ENCODE measurements at regions not wholly inside any gene's neighbourhood (a gene's known extent, or its start where the extent isn't known, plus 50 kb on each side); places are given as distances from the start of the nearest gene placed in this dataset.

GRCh38 chr14:104335176-104335575 lies 196.8 kb downstream of the KIF26A start:
- no peaks in the 10 kb centered on the region for H3K27me3 ChIP-seq (ENCODE audit: control insufficient read depth, insufficient read depth, low read length)
- ATAC-seq (no peak), DNase-seq (no peak)
- WGBS (ENCODE audit: insufficient coverage), result 85% methylated on average over 3 of the region's 4 CpGs
- intact Hi-C loops (cut with micrococcal nuclease), result no loop called here
- H3K4me1 ChIP-seq (ENCODE audit: control insufficient read depth, insufficient read depth, low read length), result no peaks in the 10 kb centered on the region
- Mint-ChIP-seq H3K27ac (no peak overlapping the region), H3K36me3 (peaks cover 19% of the 10 kb centered on the region), H3K4me1 (no peaks in the 10 kb centered on the region), H3K9me3 (peaks cover 9 to 10% of the 10 kb centered on the region in 2 donors), H3K4me3 (no peak overlapping the region), H3K27me3 (ENCODE audit: low read depth in 2 of 2) (peaks cover 11 to 21% of the 10 kb centered on the region in 2 donors)
- H3K27ac ChIP-seq (ENCODE audit: low read length), result no peak overlapping the region
- H3K4me3 ChIP-seq (ENCODE audit: low read length), result no peak overlapping the region
- peaks cover 3% of the 10 kb centered on the region for H3K9me3 ChIP-seq (ENCODE audit: control insufficient read depth, insufficient read depth, low read length)
- H3K36me3 ChIP-seq (ENCODE audit: control insufficient read depth, insufficient read depth, low read length), result no peaks in the 10 kb centered on the region
- TF ChIP-seq, protein P1, sequence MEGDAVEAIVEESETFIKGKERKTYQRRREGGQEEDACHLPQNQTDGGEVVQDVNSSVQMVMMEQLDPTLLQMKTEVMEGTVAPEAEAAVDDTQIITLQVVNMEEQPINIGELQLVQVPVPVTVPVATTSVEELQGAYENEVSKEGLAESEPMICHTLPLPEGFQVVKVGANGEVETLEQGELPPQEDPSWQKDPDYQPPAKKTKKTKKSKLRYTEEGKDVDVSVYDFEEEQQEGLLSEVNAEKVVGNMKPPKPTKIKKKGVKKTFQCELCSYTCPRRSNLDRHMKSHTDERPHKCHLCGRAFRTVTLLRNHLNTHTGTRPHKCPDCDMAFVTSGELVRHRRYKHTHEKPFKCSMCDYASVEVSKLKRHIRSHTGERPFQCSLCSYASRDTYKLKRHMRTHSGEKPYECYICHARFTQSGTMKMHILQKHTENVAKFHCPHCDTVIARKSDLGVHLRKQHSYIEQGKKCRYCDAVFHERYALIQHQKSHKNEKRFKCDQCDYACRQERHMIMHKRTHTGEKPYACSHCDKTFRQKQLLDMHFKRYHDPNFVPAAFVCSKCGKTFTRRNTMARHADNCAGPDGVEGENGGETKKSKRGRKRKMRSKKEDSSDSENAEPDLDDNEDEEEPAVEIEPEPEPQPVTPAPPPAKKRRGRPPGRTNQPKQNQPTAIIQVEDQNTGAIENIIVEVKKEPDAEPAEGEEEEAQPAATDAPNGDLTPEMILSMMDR (IDR thresholded peaks at IDR 0.05), result no peak

DNA sequence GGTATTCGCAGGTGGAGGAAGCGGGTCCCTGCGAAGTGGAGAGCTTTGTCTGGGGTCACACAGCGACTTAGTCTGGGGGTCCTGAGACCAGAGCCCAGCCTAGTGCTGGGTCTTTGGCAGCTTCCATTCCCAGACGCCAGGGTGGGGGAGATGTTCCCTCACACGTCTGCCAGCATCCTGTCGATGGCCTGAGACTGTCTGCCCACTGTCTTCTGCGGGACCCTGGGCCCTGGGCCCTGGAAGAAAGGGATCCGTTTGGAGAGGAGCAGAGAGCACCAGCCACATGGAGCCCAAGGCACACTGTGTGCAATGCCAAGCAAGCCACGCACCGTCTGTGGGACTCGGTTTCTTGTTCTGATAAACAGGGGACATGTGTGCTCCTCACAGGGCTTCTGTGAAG lies 197.2 kb downstream of the KIF26A start:
- ATAC-seq (no peak), DNase-seq (no peak)
- peaks cover 19% of the 10 kb centered on the region for H3K36me3 Mint-ChIP-seq
- TF ChIP-seq, protein P1 (IDR thresholded peaks at IDR 0.05), result no peak
- H3K27ac Mint-ChIP-seq, result no peak overlapping the region
- Histone ChIP-seq H3K27ac (ENCODE audit: low read length) (no peak overlapping the region), H3K36me3 (ENCODE audit: control insufficient read depth, insufficient read depth, low read length) (no peaks in the 10 kb centered on the region), H3K4me3 (ENCODE audit: low read length) (no peak overlapping the region), H3K27me3 (ENCODE audit: control insufficient read depth, insufficient read depth, low read length) (no peaks in the 10 kb centered on the region), H3K9me3 (ENCODE audit: control insufficient read depth, insufficient read depth, low read length) (peaks cover 3% of the 10 kb centered on the region), H3K4me1 (ENCODE audit: control insufficient read depth, insufficient read depth, low read length) (no peaks in the 10 kb centered on the region)
- H3K4me3 Mint-ChIP-seq, result no peak overlapping the region
- H3K4me1 Mint-ChIP-seq, result no peaks in the 10 kb centered on the region
- 88% methylated on average over 12 of the region's 12 CpGs for WGBS (ENCODE audit: insufficient coverage)
- peaks cover 14 to 26% of the 10 kb centered on the region in 2 donors for H3K27me3 Mint-ChIP-seq (ENCODE audit: low read depth in 2 of 2)
- intact Hi-C loops (cut with micrococcal nuclease), result no loop called here
- H3K9me3 Mint-ChIP-seq, result peaks cover 9 to 10% of the 10 kb centered on the region in 2 donors

DNA sequence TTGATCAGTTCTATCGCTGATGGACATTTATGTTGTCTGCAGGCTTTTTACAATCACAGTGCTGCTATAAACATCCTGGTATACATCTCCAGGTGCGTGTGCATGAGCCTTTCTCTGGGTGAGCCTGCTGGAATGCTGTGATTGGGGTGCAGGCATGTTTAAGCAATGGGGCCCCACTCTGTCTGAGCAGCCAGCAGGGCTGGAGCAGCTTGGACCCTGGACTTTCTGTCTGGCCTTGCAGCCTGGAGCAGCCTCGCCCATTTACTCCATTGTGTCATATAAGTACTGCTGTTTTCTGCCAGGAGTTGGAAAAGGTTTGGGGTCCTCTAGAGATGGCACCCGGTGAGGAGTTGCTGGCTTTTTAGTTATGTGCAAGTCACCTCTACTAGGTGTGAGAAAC lies 199.0 kb downstream of the KIF26A start:
- Mint-ChIP-seq H3K36me3 (peaks cover 19% of the 10 kb centered on the region), H3K9me3 (peaks cover 9 to 10% of the 10 kb centered on the region in 2 donors), H3K4me3 (no peak overlapping the region), H3K27me3 (ENCODE audit: low read depth in 2 of 2) (peaks cover 20 to 37% of the 10 kb centered on the region in 2 donors), H3K4me1 (no peaks in the 10 kb centered on the region), H3K27ac (no peak overlapping the region)
- TF ChIP-seq, protein P1 (IDR thresholded peaks at IDR 0.05), result no peak
- no peaks in the 10 kb centered on the region for H3K4me1 ChIP-seq (ENCODE audit: control insufficient read depth, insufficient read depth, low read length)
- H3K27ac ChIP-seq (ENCODE audit: low read length), result no peak overlapping the region
- peaks cover 3% of the 10 kb centered on the region for H3K9me3 ChIP-seq (ENCODE audit: control insufficient read depth, insufficient read depth, low read length)
- H3K36me3 ChIP-seq (ENCODE audit: control insufficient read depth, insufficient read depth, low read length), result no peaks in the 10 kb centered on the region
- intact Hi-C loops (cut with micrococcal nuclease), result no loop called here
- DNase-seq, result no peak
- no peak overlapping the region for H3K4me3 ChIP-seq (ENCODE audit: low read length)
- 84% methylated on average over 4 of the region's 4 CpGs for WGBS (ENCODE audit: insufficient coverage)
- H3K27me3 ChIP-seq (ENCODE audit: control insufficient read depth, insufficient read depth, low read length), result no peaks in the 10 kb centered on the region
- no peak for ATAC-seq

DNA sequence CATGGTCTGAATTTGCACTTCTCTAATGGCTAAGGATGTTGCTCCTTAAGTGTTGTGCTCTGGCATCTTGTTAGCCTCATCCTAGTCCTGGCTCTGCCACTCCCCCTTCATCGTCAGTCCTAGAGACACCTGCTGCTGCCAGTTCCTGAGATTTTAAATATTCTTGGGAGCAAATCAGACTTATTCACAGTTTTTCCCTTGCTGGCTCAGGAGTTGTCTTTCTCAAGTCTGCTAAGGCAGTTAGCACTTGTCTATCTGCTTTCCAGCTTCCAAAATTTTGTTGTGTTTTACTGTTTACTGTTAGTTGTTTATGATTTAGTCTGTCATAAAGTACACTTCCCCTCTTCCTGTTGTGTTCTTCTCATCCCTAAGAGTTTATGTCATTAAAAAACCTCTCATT lies 201.0 kb downstream of the KIF26A start:
- no peak for DNase-seq
- H3K9me3 Mint-ChIP-seq, result peaks cover 9 to 10% of the 10 kb centered on the region in 2 donors

More for the DNA sequence above, 201.0 kb downstream of the KIF26A start:
- WGBS (ENCODE audit: insufficient coverage), result 95% methylated on average over 1 of the region's 1 CpG
- no peak overlapping the region for H3K4me3 ChIP-seq (ENCODE audit: low read length)
- ATAC-seq, result no peak
- H3K27ac ChIP-seq (ENCODE audit: low read length), result no peak overlapping the region
- H3K4me1 ChIP-seq (ENCODE audit: control insufficient read depth, insufficient read depth, low read length), result no peaks in the 10 kb centered on the region
- no peak overlapping the region for H3K4me3 Mint-ChIP-seq
- no peaks in the 10 kb centered on the region for H3K4me1 Mint-ChIP-seq
- TF ChIP-seq, protein P1 (IDR thresholded peaks at IDR 0.05), result no peak
- H3K27me3 Mint-ChIP-seq (ENCODE audit: low read depth in 2 of 2), result peaks cover 20 to 38% of the 10 kb centered on the region in 2 donors
- H3K27ac Mint-ChIP-seq, result no peak overlapping the region
- no peaks in the 10 kb centered on the region for H3K36me3 ChIP-seq (ENCODE audit: control insufficient read depth, insufficient read depth, low read length)
- intact Hi-C loops (cut with micrococcal nuclease), result no loop called here
- no peaks in the 10 kb centered on the region for H3K27me3 ChIP-seq (ENCODE audit: control insufficient read depth, insufficient read depth, low read length)
- peaks cover 19% of the 10 kb centered on the region for H3K36me3 Mint-ChIP-seq
- peaks cover 3% of the 10 kb centered on the region for H3K9me3 ChIP-seq (ENCODE audit: control insufficient read depth, insufficient read depth, low read length)
